Astrocyte of the spinal cord (primary cell): ENCODE measurements at regions not wholly inside any gene's neighbourhood (a gene's known extent, or its start where the extent isn't known, plus 50 kb on each side); places are given as distances from the start of the nearest gene placed in this dataset.

Experiments used
- DNase-seq: peaks from one replicate; pipeline ENCODE4 v3.0.0; 2011; ENCODE audit warnings: low read depth, low spot score
- H3K4me3 ChIP-seq: 2 replicates; pipeline ENCODE4 v1.5.1; 2011; ENCODE audit warnings: low read depth, mild to moderate bottlenecking, low read length, moderate library complexity
- in situ Hi-C: cut with HindIII; loops from 2 replicates; pipeline ENCODE4 v1.10.0; 2017; ENCODE audit warnings: low sequenced_read_pairs
- TF ChIP-seq, protein P1 (sequence below): IDR thresholded peaks from 2 replicates; pipeline ENCODE4 v1.5.1; 2012; ENCODE audit warnings: low read depth, mild to moderate bottlenecking, low read length, inconsistent platforms

DNA sequence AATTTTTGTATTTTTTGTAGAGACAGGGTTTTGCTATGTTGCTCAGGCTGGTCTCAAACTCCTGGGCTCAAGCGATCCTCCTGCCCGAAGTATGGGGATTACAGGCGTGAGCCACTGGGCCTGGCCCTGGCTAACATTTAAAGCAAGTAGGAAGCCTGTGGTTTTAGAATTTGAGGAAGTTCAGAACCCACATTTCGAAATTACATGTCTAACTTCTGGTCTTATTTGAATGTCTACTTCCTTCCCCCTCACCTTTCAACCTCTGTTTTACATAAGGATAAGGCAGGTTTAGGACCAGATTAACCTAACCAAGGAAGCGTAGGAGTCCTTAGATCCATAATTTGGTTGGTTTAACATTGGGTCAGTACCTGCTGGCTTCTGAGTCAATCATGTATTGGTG, 120.5 kb upstream of the PROK2 start:
- TF ChIP-seq, protein P1, sequence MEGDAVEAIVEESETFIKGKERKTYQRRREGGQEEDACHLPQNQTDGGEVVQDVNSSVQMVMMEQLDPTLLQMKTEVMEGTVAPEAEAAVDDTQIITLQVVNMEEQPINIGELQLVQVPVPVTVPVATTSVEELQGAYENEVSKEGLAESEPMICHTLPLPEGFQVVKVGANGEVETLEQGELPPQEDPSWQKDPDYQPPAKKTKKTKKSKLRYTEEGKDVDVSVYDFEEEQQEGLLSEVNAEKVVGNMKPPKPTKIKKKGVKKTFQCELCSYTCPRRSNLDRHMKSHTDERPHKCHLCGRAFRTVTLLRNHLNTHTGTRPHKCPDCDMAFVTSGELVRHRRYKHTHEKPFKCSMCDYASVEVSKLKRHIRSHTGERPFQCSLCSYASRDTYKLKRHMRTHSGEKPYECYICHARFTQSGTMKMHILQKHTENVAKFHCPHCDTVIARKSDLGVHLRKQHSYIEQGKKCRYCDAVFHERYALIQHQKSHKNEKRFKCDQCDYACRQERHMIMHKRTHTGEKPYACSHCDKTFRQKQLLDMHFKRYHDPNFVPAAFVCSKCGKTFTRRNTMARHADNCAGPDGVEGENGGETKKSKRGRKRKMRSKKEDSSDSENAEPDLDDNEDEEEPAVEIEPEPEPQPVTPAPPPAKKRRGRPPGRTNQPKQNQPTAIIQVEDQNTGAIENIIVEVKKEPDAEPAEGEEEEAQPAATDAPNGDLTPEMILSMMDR = no peak
- H3K4me3 ChIP-seq = no peak overlapping the region
- DNase-seq = no peak
- in situ Hi-C loops = no loop called here

DNA sequence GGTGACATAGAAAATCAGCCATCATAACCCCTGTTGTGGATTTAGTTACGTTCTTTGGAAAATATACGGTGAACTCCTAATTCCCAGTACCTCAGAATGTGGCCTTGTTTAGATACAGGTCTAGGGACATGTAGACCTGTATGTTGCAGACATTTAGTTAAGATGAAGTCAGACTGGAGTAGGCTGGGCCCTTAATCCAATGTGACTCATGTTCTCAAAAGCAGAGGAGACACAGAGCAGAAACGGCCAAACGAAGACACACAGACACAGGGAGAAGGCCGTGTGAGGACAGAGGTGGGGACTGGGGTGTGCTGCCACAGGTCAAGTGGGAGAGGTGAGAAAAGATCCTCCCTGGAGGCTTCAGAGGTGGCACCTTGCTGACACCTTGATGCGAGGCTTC, 119.0 kb upstream of the PROK2 start:
- TF ChIP-seq, protein P1 = no peak
- in situ Hi-C loops = no loop called here
- no peak overlapping the region for H3K4me3 ChIP-seq
- DNase-seq = no peak

DNA sequence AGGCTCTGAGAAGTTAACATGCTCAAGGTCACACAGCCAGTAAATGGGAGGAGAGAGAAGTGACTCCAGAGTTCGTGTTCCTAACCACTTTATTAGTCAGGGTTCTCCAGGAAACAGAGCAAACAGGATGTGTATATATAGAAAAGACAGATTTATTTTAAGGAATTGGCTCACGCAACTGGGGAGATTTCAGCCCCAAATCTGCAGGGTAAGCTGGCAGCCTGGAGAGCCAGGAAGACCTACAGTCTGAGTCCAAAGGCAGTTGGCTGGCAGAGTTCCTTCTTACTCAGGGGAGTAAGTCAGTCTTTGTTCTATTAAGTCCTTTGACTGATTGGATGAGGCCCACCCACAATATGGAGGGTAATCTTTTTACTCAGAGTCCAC, 118.2 kb upstream of the PROK2 start:
- TF ChIP-seq, protein P1 = no peak
- H3K4me3 ChIP-seq = no peak overlapping the region
- in situ Hi-C loops = no loop called here
- DNase-seq = no peak

DNA sequence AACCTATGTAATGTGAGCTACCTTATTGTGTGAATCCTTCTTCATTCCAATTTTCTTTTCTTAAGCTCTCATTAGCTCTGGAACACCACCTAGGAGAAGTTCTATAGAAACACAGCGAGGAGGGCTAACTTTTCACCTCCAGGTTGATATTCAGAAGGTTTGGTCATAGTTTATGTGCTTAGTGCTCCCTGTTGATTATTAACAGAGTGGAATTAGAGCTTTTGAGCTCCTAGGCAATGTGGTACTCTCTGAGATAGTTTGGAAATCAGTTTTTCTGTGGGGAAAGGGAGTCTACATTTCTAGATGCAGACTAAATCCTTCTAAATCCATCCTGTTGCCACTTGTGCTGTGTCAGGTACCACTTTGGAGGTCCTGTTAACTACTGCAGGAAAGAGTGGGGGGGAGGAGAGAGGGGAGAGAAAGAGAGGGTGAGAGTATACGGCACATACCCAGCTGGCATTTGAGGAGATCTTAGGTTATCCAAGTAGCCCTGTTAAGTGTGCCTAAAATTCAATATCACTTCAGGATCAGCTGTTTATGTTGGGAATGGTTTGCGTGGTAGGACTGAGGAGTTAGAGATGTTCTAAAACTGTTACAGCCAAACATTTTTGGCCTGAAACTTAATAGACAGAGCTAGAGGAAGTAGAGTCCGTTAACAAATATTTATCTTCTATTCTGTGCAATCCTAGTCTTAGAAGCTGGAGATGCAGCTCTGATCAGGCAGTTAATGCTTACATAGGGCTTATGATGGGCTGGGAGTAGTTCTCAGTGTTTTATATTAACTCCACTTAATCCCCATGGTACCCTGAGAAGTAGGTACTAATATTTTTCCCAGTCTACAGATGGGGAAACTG, 117.5 kb upstream of the PROK2 start:
- no peak for DNase-seq
- H3K4me3 ChIP-seq = no peak overlapping the region
- in situ Hi-C loops = no loop called here
- TF ChIP-seq, protein P1 = no peak

DNA sequence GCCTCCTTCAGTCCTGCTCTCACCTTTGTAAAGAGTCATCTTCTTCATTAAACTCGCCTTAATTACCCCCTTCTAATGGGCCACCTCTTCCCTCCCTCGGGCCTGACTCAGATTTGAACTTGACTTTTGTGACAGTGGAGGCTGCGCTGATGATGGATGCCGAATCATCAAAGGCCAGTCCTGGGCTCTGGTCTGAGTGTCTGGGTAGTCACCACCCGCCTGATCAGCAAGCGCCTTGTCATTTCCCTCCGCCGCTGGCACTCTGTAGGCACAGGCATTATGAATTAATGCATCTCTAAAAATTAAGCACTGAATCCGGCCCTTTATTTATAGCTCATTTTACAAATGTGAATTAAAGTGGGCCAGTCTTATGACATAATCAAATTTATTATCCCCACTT, 116.7 kb upstream of the PROK2 start:
- DNase-seq = no peak
- TF ChIP-seq, protein P1 = no peak
- H3K4me3 ChIP-seq = no peak overlapping the region
- in situ Hi-C loops = no loop called here

DNA sequence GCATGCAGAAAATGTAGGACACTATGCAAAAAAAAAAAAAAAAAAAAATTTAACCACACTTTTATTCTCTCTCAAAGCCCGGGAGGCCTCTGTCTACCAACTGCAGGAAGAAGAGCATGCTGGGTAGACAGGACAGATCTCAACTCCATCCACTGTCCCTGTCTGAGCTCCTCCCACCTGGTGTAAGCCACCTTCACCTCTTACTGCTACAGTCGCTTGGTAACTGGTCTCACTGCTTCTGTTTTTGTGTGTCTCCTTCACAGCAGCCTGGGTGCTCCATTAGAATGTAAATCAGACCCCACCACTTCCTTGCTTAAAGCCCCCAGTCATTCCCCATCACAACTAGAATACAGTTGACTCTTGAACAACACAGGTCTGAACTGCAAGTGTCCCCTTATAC, 115.1 kb upstream of the PROK2 start:
- no peak overlapping the region for H3K4me3 ChIP-seq
- in situ Hi-C loops = no loop called here
- TF ChIP-seq, protein P1 = no peak
- DNase-seq = no peak
